Erythroblast (primary cell): ENCODE measurements at regions not wholly inside any gene's neighbourhood (a gene's known extent, or its start where the extent isn't known, plus 50 kb on each side); places are given as distances from the start of the nearest gene placed in this dataset.

Experiments used
- GATA1 ChIP-seq: IDR thresholded peaks from 2 replicates; pipeline ENCODE4 v1.6.1; 2011; ENCODE audit warnings: low read depth, mild to moderate bottlenecking, control low read depth, low read length, moderate library complexity
- POLR2A ChIP-seq: IDR thresholded peaks from 2 replicates; pipeline ENCODE4 v1.6.1; 2011; ENCODE audit warnings: mild to moderate bottlenecking, low read length

- no peak for TF ChIP-seq POLR2A
- no peak for TF ChIP-seq GATA1
Observed at GRCh38 chr21:17731554-17731953, 87.6 kb downstream of the C21orf91 start.
